ENCODE measurements at regions not wholly inside any gene's neighbourhood (a gene's known extent, or its start where the extent isn't known, plus 50 kb on each side); places are given as distances from the start of the nearest gene placed in this dataset.

GRCh38 chr17:65466547-65466946 is 94.9 kb downstream of the AXIN2 start:
- no peaks in the 10 kb centered on the region for H3K36me3 ChIP-seq (ENCODE audit: control insufficient read depth, insufficient read depth, low read length)
- H3K4me3 ChIP-seq (ENCODE audit: low read length): no peak overlapping the region
- H3K4me1 Mint-ChIP-seq: peaks cover 0 to 8% of the 10 kb centered on the region in 2 donors
- no peak overlapping the region for H3K27ac Mint-ChIP-seq
- H3K4me3 Mint-ChIP-seq: no peak overlapping the region
- no peak for TF ChIP-seq CTCF (IDR thresholded peaks at IDR 0.05)
- H3K9me3 ChIP-seq (ENCODE audit: control insufficient read depth, insufficient read depth, low read length): no peaks in the 10 kb centered on the region
- H3K4me1 ChIP-seq (ENCODE audit: control insufficient read depth, insufficient read depth, low read length): no peaks in the 10 kb centered on the region
- no peak for DNase-seq
- no peaks in the 10 kb centered on the region for H3K27me3 ChIP-seq (ENCODE audit: control insufficient read depth, insufficient read depth, low read length)
- WGBS (ENCODE audit: insufficient coverage): 61% methylated on average over 4 of the region's 6 CpGs
- intact Hi-C loops (cut with micrococcal nuclease): no loop called here
- H3K36me3 Mint-ChIP-seq: no peaks in the 10 kb centered on the region
- ATAC-seq: no peak
- no peak overlapping the region for H3K27ac ChIP-seq (ENCODE audit: low read length)
- no peaks in the 10 kb centered on the region for H3K9me3 Mint-ChIP-seq
- peaks cover 12 to 27% of the 10 kb centered on the region in 2 donors for H3K27me3 Mint-ChIP-seq (ENCODE audit: low read depth in 2 of 2)

DNA sequence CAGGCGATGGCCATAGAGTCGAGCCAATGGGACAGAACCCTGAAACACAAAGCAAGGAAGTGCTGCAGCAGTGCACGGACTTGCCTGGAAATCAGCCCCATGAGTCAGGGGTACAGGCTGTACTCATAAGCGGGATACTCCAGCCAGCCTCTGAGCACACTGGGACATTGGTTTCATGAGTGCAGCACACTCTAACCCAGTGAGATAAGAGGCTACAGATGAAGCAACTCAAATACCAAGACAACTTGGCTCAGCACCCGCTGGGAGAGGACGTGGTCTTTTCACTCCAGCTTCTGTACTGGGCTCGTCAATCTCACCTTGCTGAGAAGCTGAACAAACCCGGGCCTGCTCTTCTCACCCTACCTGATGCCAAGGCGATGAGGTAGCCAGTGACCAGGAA is 98.2 kb downstream of the AXIN2 start:
- H3K27me3 Mint-ChIP-seq (ENCODE audit: low read depth in 2 of 2): peaks cover 18% of the 10 kb centered on the region in 2 donors
- no peak overlapping the region for H3K4me3 Mint-ChIP-seq
- Histone ChIP-seq H3K36me3 (ENCODE audit: control insufficient read depth, insufficient read depth, low read length) (no peaks in the 10 kb centered on the region), H3K27ac (ENCODE audit: low read length) (no peak overlapping the region), H3K4me1 (ENCODE audit: control insufficient read depth, insufficient read depth, low read length) (no peaks in the 10 kb centered on the region), H3K9me3 (ENCODE audit: control insufficient read depth, insufficient read depth, low read length) (no peaks in the 10 kb centered on the region), H3K4me3 (ENCODE audit: low read length) (no peak overlapping the region), H3K27me3 (ENCODE audit: control insufficient read depth, insufficient read depth, low read length) (no peaks in the 10 kb centered on the region)
- no peak for TF ChIP-seq CTCF (IDR thresholded peaks at IDR 0.05)
- no peaks in the 10 kb centered on the region for H3K9me3 Mint-ChIP-seq
- H3K36me3 Mint-ChIP-seq: no peaks in the 10 kb centered on the region
- no peak overlapping the region for H3K27ac Mint-ChIP-seq
- 74% methylated on average over 9 of the region's 9 CpGs for WGBS (ENCODE audit: insufficient coverage)
- no peaks in the 10 kb centered on the region for H3K4me1 Mint-ChIP-seq
- DNase-seq: no peak
- no peak for ATAC-seq
- intact Hi-C loops (cut with micrococcal nuclease): no loop called here

DNA sequence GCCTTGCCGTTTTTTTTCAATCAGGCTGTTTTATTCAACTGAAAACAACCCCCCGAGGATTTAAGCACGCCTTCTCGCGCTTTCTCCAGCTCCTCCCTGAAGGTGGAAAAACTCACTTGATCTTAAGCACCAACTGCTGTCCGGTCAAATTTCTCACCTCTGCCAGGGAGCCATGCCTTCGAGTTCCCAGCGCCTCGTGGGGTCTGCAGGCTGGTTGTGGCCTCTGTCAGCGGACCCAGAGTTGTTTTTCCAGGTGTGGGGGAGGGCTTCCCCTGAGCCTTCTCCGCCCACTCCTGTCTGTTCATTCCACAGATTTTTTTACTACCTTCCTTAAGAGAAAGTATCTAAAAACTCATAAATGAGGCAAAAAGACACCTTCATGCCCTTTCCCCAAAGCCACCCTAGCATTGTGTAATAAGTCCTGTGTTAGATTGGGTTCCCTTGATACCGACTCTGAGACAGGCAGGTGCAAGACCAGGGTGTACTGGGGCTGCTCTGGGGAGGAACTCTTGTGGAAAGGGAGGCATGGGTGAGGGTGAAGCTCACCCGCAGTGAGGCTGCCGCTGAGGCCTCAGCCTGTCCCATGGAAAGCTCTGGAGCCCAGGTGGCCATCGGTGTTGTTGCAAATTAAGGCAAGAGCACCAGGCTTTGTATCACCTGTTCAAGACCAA is 101.6 kb downstream of the AXIN2 start:
- intact Hi-C loops (cut with micrococcal nuclease): no loop called here
- no peaks in the 10 kb centered on the region for H3K9me3 Mint-ChIP-seq

More for the DNA sequence above, 101.6 kb downstream of the AXIN2 start:
- WGBS (ENCODE audit: insufficient coverage): 47% methylated on average over 14 of the region's 15 CpGs
- Mint-ChIP-seq H3K27ac (no peak overlapping the region), H3K27me3 (ENCODE audit: low read depth in 2 of 2) (peaks cover 18 to 21% of the 10 kb centered on the region in 2 donors), H3K4me3 (no peak overlapping the region), H3K36me3 (no peaks in the 10 kb centered on the region), H3K4me1 (no peaks in the 10 kb centered on the region)
- Histone ChIP-seq H3K4me1 (ENCODE audit: control insufficient read depth, insufficient read depth, low read length) (no peaks in the 10 kb centered on the region), H3K9me3 (ENCODE audit: control insufficient read depth, insufficient read depth, low read length) (no peaks in the 10 kb centered on the region), H3K4me3 (ENCODE audit: low read length) (no peak overlapping the region), H3K27ac (ENCODE audit: low read length) (no peak overlapping the region), H3K36me3 (ENCODE audit: control insufficient read depth, insufficient read depth, low read length) (no peaks in the 10 kb centered on the region), H3K27me3 (ENCODE audit: control insufficient read depth, insufficient read depth, low read length) (no peaks in the 10 kb centered on the region)
- TF ChIP-seq CTCF (IDR thresholded peaks at IDR 0.05): no peak
- ATAC-seq: no peak
- DNase-seq: no peak

Measured in natural killer cell (primary cell).